ENCODE measurements at regions not wholly inside any gene's neighbourhood (a gene's known extent, or its start where the extent isn't known, plus 50 kb on each side); places are given as distances from the start of the nearest gene placed in this dataset.
"Not testable (repeated sequence)": the region's sequence is repeated elsewhere in the genome, so short reads cannot be mapped to it uniquely, and the experiment has no call there.

DNA sequence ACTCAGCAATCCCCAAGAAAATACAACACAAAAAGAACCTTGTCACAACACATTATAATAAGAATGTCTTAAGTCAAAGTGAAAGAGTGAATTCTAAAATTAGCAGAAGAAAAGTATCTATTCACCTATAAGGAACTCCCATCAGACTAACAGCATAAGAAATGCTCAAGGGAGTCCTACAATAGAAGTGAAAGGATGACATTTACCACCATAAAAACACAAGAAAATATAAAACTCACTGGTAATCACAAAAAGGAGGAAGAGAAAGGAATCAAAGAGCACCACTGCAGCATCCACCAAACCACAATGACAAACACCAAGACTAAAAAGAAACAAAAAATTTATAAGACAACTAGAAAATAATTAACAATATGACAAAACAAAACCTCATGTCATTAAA is 257.0 kb upstream of the AGTR2 start:
- DNase-seq (ENCODE audit: low read depth in 2 of 2) = no peak
- H3K4me3 ChIP-seq (replicated peaks in 1 of 2; ENCODE audit: low read depth in 2 of 2, low read length in 2 of 2) = no peak overlapping the region
- TF ChIP-seq, protein P1, sequence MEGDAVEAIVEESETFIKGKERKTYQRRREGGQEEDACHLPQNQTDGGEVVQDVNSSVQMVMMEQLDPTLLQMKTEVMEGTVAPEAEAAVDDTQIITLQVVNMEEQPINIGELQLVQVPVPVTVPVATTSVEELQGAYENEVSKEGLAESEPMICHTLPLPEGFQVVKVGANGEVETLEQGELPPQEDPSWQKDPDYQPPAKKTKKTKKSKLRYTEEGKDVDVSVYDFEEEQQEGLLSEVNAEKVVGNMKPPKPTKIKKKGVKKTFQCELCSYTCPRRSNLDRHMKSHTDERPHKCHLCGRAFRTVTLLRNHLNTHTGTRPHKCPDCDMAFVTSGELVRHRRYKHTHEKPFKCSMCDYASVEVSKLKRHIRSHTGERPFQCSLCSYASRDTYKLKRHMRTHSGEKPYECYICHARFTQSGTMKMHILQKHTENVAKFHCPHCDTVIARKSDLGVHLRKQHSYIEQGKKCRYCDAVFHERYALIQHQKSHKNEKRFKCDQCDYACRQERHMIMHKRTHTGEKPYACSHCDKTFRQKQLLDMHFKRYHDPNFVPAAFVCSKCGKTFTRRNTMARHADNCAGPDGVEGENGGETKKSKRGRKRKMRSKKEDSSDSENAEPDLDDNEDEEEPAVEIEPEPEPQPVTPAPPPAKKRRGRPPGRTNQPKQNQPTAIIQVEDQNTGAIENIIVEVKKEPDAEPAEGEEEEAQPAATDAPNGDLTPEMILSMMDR (IDR thresholded peaks at IDR 0.05; ENCODE audit: low read depth, low read length) = no peak

DNA sequence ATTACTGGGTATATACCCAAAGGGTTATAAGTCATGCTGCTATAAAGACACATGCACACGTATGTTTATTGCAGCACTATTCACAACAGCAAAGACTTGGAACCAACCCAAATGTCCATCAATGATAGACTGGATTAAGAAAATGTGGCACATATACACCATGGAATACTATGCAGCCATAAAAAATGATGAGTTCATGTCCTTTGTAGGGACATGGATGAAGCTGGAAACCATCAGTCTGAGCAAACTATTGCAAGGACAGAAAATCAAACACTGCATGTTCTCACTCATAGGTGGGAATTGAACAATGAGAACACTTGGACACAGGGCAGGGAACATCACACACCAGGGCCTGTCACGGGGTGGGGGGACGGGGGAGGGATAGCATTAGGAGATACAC is 254.9 kb upstream of the AGTR2 start:
- not testable (repeated sequence) for DNase-seq (ENCODE audit: low read depth in 2 of 2); H3K4me3 ChIP-seq (replicated peaks in 1 of 2; ENCODE audit: low read depth in 2 of 2, low read length in 2 of 2)

DNA sequence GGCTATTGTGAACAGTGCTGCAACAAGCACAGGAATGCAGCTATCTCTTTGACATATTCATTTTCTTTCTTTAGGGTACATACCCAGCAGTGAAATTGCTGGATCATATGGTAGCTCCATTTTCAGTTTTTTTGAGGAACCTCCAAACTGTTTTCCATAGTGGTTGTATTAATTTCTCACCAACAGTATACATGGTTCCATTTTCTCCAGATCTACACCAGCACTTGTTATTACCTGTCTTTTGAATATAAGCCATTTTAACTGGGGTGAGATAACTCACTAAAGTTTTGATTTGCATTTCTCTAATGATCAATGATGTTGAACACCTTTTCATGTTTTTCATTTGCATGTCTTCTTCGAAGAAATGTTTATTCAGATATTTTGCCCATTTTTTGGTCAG is 241.1 kb upstream of the AGTR2 start:
- no peak overlapping the region for H3K4me3 ChIP-seq (replicated peaks in 1 of 2; ENCODE audit: low read depth in 2 of 2, low read length in 2 of 2)
- no peak for DNase-seq (ENCODE audit: low read depth in 2 of 2)
- TF ChIP-seq, protein P1 (IDR thresholded peaks at IDR 0.05; ENCODE audit: low read depth, low read length) = no peak

DNA sequence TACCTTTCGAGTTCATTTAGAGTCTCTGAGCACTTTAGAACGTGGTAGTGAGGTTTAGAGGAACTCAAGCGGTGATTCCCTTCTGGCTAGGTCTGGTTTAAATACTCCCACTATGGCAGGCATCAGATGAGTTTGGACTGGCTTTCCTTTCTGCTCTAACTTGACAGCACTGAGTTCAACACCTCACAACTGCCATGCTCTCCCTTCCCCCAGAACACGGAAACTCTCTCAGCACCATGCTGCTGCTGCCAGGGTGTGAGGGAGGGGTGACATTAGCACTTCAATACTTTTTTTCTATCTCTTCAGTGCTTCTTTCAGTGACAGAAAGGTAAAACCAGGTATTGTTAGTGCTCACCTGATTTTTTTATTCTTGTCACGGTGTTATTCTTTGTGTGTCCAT is 234.5 kb upstream of the AGTR2 start:
- TF ChIP-seq, protein P1 (IDR thresholded peaks at IDR 0.05; ENCODE audit: low read depth, low read length) = no peak
- no peak overlapping the region for H3K4me3 ChIP-seq (replicated peaks in 1 of 2; ENCODE audit: low read depth in 2 of 2, low read length in 2 of 2)
- DNase-seq (ENCODE audit: low read depth in 2 of 2) = no peak

DNA sequence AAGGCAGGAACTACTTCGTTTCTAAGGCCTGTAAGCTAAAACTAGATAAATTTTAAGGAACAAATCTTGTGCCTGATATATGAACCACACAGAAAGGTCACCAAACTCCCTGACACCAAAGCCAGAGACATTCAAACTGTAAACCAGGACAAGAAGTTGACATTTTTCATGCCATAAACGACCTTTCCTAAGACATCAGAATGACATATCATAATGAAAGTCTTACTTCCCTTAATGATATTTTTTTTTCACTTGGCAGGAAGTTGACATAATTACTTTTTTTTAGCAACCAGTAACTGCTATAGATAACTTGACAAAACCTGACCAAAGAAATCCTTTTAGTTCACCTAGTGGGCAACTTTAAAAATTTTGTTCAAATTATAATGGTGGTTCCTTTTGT is 231.5 kb upstream of the AGTR2 start:
- TF ChIP-seq, protein P1 (IDR thresholded peaks at IDR 0.05; ENCODE audit: low read depth, low read length) = no peak
- H3K4me3 ChIP-seq (replicated peaks in 1 of 2; ENCODE audit: low read depth in 2 of 2, low read length in 2 of 2) = no peak overlapping the region
- no peak for DNase-seq (ENCODE audit: low read depth in 2 of 2)

DNA sequence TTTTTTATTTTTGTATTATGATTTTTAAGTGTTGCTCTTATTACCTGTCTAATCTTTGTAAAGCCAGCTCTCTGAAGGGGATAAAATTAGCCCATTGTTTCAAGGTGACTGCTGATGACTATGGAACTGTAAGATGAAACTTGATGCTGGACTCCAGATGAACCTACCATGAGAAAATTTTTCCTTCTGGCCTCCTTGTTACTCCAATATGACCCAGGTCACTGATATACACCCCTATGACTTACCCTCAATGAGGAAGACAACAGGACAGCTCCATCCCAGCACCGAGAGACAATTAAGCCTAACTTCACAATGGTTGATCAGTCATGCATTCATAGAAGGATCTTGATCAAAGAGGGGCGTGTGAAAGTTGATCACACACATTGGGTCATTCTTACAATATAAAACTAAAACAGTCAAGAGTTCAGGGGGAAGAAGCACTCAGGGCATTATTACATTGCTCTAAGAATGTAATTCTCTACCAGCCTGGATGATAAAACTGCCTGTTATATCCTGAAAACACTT is 230.8 kb upstream of the AGTR2 start:
- no peak for DNase-seq (ENCODE audit: low read depth in 2 of 2)
- H3K4me3 ChIP-seq (replicated peaks in 1 of 2; ENCODE audit: low read depth in 2 of 2, low read length in 2 of 2) = no peak overlapping the region
- TF ChIP-seq, protein P1 (IDR thresholded peaks at IDR 0.05; ENCODE audit: low read depth, low read length) = no peak

DNA sequence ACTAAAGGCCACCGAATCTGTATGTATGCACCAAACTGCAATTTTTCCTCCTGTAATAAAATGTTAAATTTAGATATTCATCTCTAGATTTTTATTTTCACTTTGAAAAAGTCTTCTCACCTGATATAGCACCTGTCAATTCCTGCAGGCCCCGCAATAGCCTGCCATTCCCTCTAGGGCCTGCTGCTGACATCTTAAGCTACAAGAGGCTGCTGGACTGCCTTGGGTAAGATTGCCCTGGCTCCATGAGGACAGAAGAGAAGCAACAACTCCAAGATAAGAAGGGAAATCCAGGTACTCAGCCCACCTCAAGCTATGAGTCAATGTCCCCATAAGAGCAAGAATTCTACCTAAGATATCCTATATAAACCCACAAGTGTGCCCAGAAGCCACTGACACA is 230.2 kb upstream of the AGTR2 start:
- H3K4me3 ChIP-seq (replicated peaks in 1 of 2; ENCODE audit: low read depth in 2 of 2, low read length in 2 of 2) = no peak overlapping the region
- DNase-seq (ENCODE audit: low read depth in 2 of 2) = no peak
- TF ChIP-seq, protein P1 (IDR thresholded peaks at IDR 0.05; ENCODE audit: low read depth, low read length) = no peak

All from cardiac fibroblast (primary cell).